H1 (cell line): ENCODE measurements at regions not wholly inside any gene's neighbourhood (a gene's known extent, or its start where the extent isn't known, plus 50 kb on each side); places are given as distances from the start of the nearest gene placed in this dataset.

Source experiments
- CTCF ChIA-PET: fragments of 300-600 bp; sonication (Branson Sonifier 250); formaldehyde crosslinking; loops from one replicate; lab custom pipeline; 2021; ENCODE audit not compliant: partially characterized antibody; lab: Charles Lee
- POLR2A ChIA-PET: fragments of 300-600 bp; sonication (Branson Sonifier 250); formaldehyde crosslinking; loops from one replicate; lab custom pipeline; 2021; ENCODE audit warnings: inconsistent platforms; ENCODE audit not compliant: partially characterized antibody; lab: Charles Lee
- DNase-seq, 2 experiments: peaks; one replicate each; pipeline versions ENCODE4 v3.0.0 to v3.0.0-alpha.2; 2010 to 2022; ENCODE audit warnings: low spot score in 2 of 2, low read depth in 1 of 2, mixed read lengths in 1 of 2
- FAIRE-seq: peaks from 2 replicates; lab custom pipeline; 2011; peaks lifted over from hg19 to GRCh38; lab: Jason Lieb, UNC
- H2AFZ ChIP-seq: 2 replicates; pipeline ENCODE4 v1.8.1; 2012; ENCODE audit warnings: low read length, inconsistent platforms
- H2AK5ac ChIP-seq: 2 replicates; pipeline ENCODE4 v1.6.1; 2013; ENCODE audit warnings: low read depth, low read length
- H2BK120ac ChIP-seq: replicated peaks from 2 replicates; pipeline ENCODE3; 2013; ENCODE audit warnings: low read depth, low read length, inconsistent platforms
- H2BK12ac ChIP-seq: 2 replicates; pipeline ENCODE4 v1.6.1; 2013; ENCODE audit warnings: low read depth, low read length
- H2BK15ac ChIP-seq: 2 replicates; pipeline ENCODE4 v1.6.1; 2013; ENCODE audit warnings: low read length
- H2BK20ac ChIP-seq: 2 replicates; pipeline ENCODE4 v1.6.1; 2013; ENCODE audit warnings: low read length
- H2BK5ac ChIP-seq: 2 replicates; pipeline ENCODE4 v1.6.1; 2013; ENCODE audit warnings: low read depth, low read length
- H3K14ac ChIP-seq: 2 replicates; pipeline ENCODE4 v1.6.1; 2013; ENCODE audit warnings: inconsistent platforms; ENCODE audit not compliant: insufficient read length
- H3K18ac ChIP-seq: 2 replicates; pipeline ENCODE4 v1.6.1; 2013; ENCODE audit warnings: low read length; ENCODE audit errors: extremely low read depth
- H3K23ac ChIP-seq: 2 replicates; pipeline ENCODE4 v1.6.1; 2013; ENCODE audit warnings: inconsistent platforms; ENCODE audit not compliant: insufficient read length
- H3K23me2 ChIP-seq: 2 replicates; pipeline ENCODE4 v1.6.1; 2013; ENCODE audit warnings: low read depth, low read length
- H3K27ac ChIP-seq: 2 replicates; pipeline ENCODE4 v1.6.1; 2011; ENCODE audit warnings: low read depth, low read length, inconsistent platforms
- H3K27me3 ChIP-seq, 4 experiments: replicated peaks in 1 of 4; 1 replicate in 1 of 4; 2 replicates in 3 of 4; pipeline versions ENCODE4 v1.6.1 to v1.8.1; 2011 to 2013; ENCODE audit warnings: low read length in 3 of 4, mild to moderate bottlenecking in 3 of 4, inconsistent platforms in 2 of 4, mixed read lengths in 2 of 4, moderate library complexity in 1 of 4; ENCODE audit not compliant: control insufficient read depth in 3 of 4, insufficient read depth in 3 of 4; ENCODE audit errors: extremely low read depth in 1 of 4
- H3K36me3 ChIP-seq, 4 experiments: 2 replicates each; pipeline versions ENCODE4 v1.6.1 to v1.8.1; 2011 to 2013; ENCODE audit warnings: mild to moderate bottlenecking in 4 of 4, low read length in 3 of 4, moderate library complexity in 2 of 4, control low read depth in 1 of 4, inconsistent platforms in 1 of 4; ENCODE audit not compliant: insufficient read depth in 4 of 4, control insufficient read depth in 2 of 4
- H3K4ac ChIP-seq: replicated peaks from 2 replicates; pipeline ENCODE3; 2013; ENCODE audit warnings: low read length, low read depth, mixed read lengths, inconsistent platforms; ENCODE audit not compliant: insufficient read length
- H3K4me1 ChIP-seq, 4 experiments: replicated peaks in 1 of 4; 1 replicate in 1 of 4; 2 replicates in 3 of 4; pipeline versions ENCODE4 v1.6.1 to v1.8.1; 2011 to 2013; ENCODE audit warnings: low read length in 3 of 4, inconsistent platforms in 2 of 4, mixed read lengths in 1 of 4; ENCODE audit not compliant: insufficient read depth in 4 of 4, control insufficient read depth in 3 of 4
- H3K4me2 ChIP-seq, 2 experiments: 2 replicates each; pipeline versions ENCODE4 v1.6.1 to v1.8.1; 2011 to 2013; ENCODE audit warnings: low read depth in 2 of 2, low read length in 2 of 2, control low read depth in 1 of 2, inconsistent platforms in 1 of 2, mild to moderate bottlenecking in 1 of 2; ENCODE audit not compliant: insufficient read depth in 1 of 2
- H3K4me3 ChIP-seq, 4 experiments: fragments of 200-600, 300-600 bp in 1 of 4; sonication (generic), shearing (Covaris generic), sonication (Bioruptor Twin) in 1 of 4; 2 replicates each; pipeline versions ENCODE4 v1.5.1 to v1.8.1; 2011 to 2016; ENCODE audit warnings: low read length in 4 of 4, low read depth in 3 of 4, control low read depth in 2 of 4, inconsistent platforms in 2 of 4, mild to moderate bottlenecking in 2 of 4, mixed read lengths in 1 of 4, moderate library complexity in 1 of 4; ENCODE audit not compliant: insufficient read depth in 2 of 4; ENCODE audit errors: extremely low read depth in 1 of 4
- H3K56ac ChIP-seq: replicated peaks from 2 replicates; pipeline ENCODE3; 2013; ENCODE audit warnings: low read depth, mild to moderate bottlenecking, mixed read lengths, low read length, inconsistent platforms; ENCODE audit not compliant: insufficient read length
- H3K79me1 ChIP-seq: 2 replicates; pipeline ENCODE4 v1.6.1; 2013; ENCODE audit warnings: low read depth, low read length, control low read depth
- H3K79me2 ChIP-seq, 2 experiments: 2 replicates each; pipeline versions ENCODE4 v1.6.1 to v1.8.1; 2012 to 2013; ENCODE audit warnings: low read length in 2 of 2, mild to moderate bottlenecking in 2 of 2, inconsistent platforms in 1 of 2; ENCODE audit not compliant: insufficient read depth in 2 of 2, control insufficient read depth in 1 of 2
- H3K9ac ChIP-seq, 4 experiments: replicated peaks in 1 of 4; 1 replicate in 1 of 4; 2 replicates in 3 of 4; pipeline versions ENCODE4 v1.6.1 to v1.8.1; 2011 to 2013; ENCODE audit warnings: low read depth in 3 of 4, low read length in 3 of 4, control low read depth in 2 of 4, mild to moderate bottlenecking in 2 of 4, moderate library complexity in 2 of 4, inconsistent platforms in 1 of 4; ENCODE audit errors: extremely low read depth in 1 of 4
- H3K9me3 ChIP-seq, 2 experiments: 2 replicates each; pipeline versions ENCODE4 v1.6.1 to v1.8.1; 2012 to 2013; ENCODE audit warnings: mild to moderate bottlenecking in 2 of 2, moderate library complexity in 2 of 2, control low read depth in 1 of 2, inconsistent platforms in 1 of 2, low read depth in 1 of 2, low read length in 1 of 2, mixed read lengths in 1 of 2; ENCODE audit not compliant: insufficient read depth in 2 of 2
- H4K20me1 ChIP-seq, 2 experiments: replicated peaks in 1 of 2; 2 replicates each; pipeline versions ENCODE3 to v1.8.1; 2011 to 2013; ENCODE audit warnings: inconsistent platforms in 2 of 2, low read length in 2 of 2, mild to moderate bottlenecking in 1 of 2; ENCODE audit not compliant: insufficient read depth in 2 of 2, control insufficient read depth in 1 of 2
- H4K5ac ChIP-seq: 2 replicates; pipeline ENCODE4 v1.6.1; 2013; ENCODE audit warnings: low read length, low read depth, mixed read lengths, inconsistent platforms; ENCODE audit not compliant: insufficient read length
- H4K8ac ChIP-seq: 2 replicates; pipeline ENCODE4 v1.8.0; 2013; ENCODE audit warnings: mild to moderate bottlenecking, moderate library complexity, low read length, inconsistent platforms; ENCODE audit not compliant: insufficient read depth; ENCODE audit errors: extremely low read depth
- H4K91ac ChIP-seq: replicated peaks from 2 replicates; pipeline ENCODE3; 2013; ENCODE audit warnings: low read length, mixed read lengths, inconsistent platforms; ENCODE audit not compliant: insufficient read length
- BACH1 ChIP-seq: IDR thresholded peaks from 2 replicates; pipeline ENCODE4 v1.6.1; 2012; ENCODE audit warnings: low read length, improper control_type of control experiment
- BRCA1 ChIP-seq: IDR thresholded peaks from 2 replicates; pipeline ENCODE4 v1.6.1; 2012; ENCODE audit warnings: low read depth, low read length, improper control_type of control experiment
- CTCF ChIP-seq, 3 experiments: IDR thresholded peaks; 1 replicate in 2 of 3; 2 replicates in 1 of 3; pipeline versions ENCODE4 v1.5.1 to v1.6.1; 2011; ENCODE audit warnings: low read length in 3 of 3, mild to moderate bottlenecking in 3 of 3, inconsistent platforms in 2 of 3, low read depth in 1 of 3, moderate library complexity in 1 of 3; ENCODE audit not compliant: insufficient read depth in 1 of 3; ENCODE audit errors: control extremely low read depth in 1 of 3
- E2F6 ChIP-seq: IDR thresholded peaks from 2 replicates; pipeline ENCODE4 v1.6.1; 2012; ENCODE audit warnings: inconsistent platforms
- GTF2F1 ChIP-seq: IDR thresholded peaks from 2 replicates; pipeline ENCODE4 v1.6.1; 2012; ENCODE audit warnings: low read depth, low read length, improper control_type of control experiment, borderline replicate concordance
- HDAC6 ChIP-seq: IDR thresholded peaks from one replicate; pipeline ENCODE4 v1.7.1; 2012; ENCODE audit warnings: low read depth, mild to moderate bottlenecking, inconsistent platforms, low read length, moderate library complexity
- RAD21 ChIP-seq, 2 experiments: IDR thresholded peaks in 1 of 2; conservative IDR thresholded peaks in 1 of 2; 2 replicates each; pipeline ENCODE4 v1.6.1; 2011; ENCODE audit warnings: low read depth in 2 of 2, low read length in 2 of 2, improper control_type of control experiment in 1 of 2, inconsistent platforms in 1 of 2, mild to moderate bottlenecking in 1 of 2, moderate library complexity in 1 of 2
- RBBP5 ChIP-seq: IDR thresholded peaks from 2 replicates; pipeline ENCODE4 v1.7.1; 2012; ENCODE audit warnings: low read depth, mild to moderate bottlenecking, inconsistent platforms, low read length, moderate library complexity, borderline replicate concordance
- SAP30 ChIP-seq: fragments of 300-600 bp; sonication (generic); IDR thresholded peaks from 2 replicates; pipeline ENCODE4 v1.7.1; 2012; ENCODE audit warnings: low read length, moderate library complexity, mild to moderate bottlenecking, inconsistent platforms; ENCODE audit not compliant: insufficient read depth, insufficient replicate concordance
- YY1 ChIP-seq: IDR thresholded peaks from 2 replicates; pipeline ENCODE4 v1.6.1; 2011; ENCODE audit warnings: low read depth, mild to moderate bottlenecking, low read length
- WGBS, 2 experiments: shearing (Covaris generic) in 1 of 2; methylation state at CpG; one replicate each; pipeline versions ENCODE4 v1.1.6 to v1.1.7; 2013 to 2015; ENCODE audit warnings: low lambda C conversion rate in 2 of 2, mixed read lengths in 2 of 2, inconsistent platforms in 1 of 2, low coverage in 1 of 2, missing lambda C conversion rate in 1 of 2; ENCODE audit not compliant: insufficient replicate concordance in 2 of 2, insufficient coverage in 1 of 2, insufficient read length in 1 of 2; ENCODE audit errors: extremely low coverage in 1 of 2, missing lambda C conversion rate in 1 of 2; 5-methylcytosine and 5-hydroxymethylcytosine counted together

GRCh38 chr20:48012401-48012974 is 227.2 kb upstream of the SULF2 start:
- Histone ChIP-seq H4K20me1 (peaks cover 0 to 4% of the 10 kb centered on the region in 2 experiments), H2BK120ac (no peak overlapping the region), H3K14ac (no peak overlapping the region), H2BK20ac (no peak overlapping the region), H2BK15ac (no peak overlapping the region), H3K23me2 (peaks cover 8% of the 10 kb centered on the region; the same call in 1 of the 2 replicates), H3K4ac (no peak overlapping the region), H3K27me3 (no peaks in the 10 kb centered on the region), H2AFZ (no peak overlapping the region), H3K9me3 (peaks cover 14% of the 10 kb centered on the region in 2 experiments; a peak in 2 of 4 replicates), H3K36me3 (no peaks in the 10 kb centered on the region), H4K91ac (no peak overlapping the region), H2AK5ac (no peak overlapping the region), H2BK12ac (no peak overlapping the region), H3K56ac (no peak overlapping the region), H3K18ac (no peak overlapping the region), H3K27ac (no peak overlapping the region), H2BK5ac (no peak overlapping the region), H3K4me3 (no peak overlapping the region), H4K8ac (no peak overlapping the region), H3K79me2 (no peaks in the 10 kb centered on the region), H3K4me2 (no peak overlapping the region), H3K23ac (no peak overlapping the region), H3K79me1 (no peaks in the 10 kb centered on the region), H4K5ac (no peak overlapping the region), H3K9ac (no peak overlapping the region), H3K4me1 (no peaks in the 10 kb centered on the region)
- ChIA-PET CTCF (no interaction called here), POLR2A (no interaction called here)
- WGBS, 2 experiments = 74% methylated on average over 2 of the region's 2 CpGs; no CpG with 5 or more reads in 1 of the 2 experiments
- FAIRE-seq (no peak), DNase-seq (no peak)
- TF ChIP-seq HDAC6 = no peak
- no peak for TF ChIP-seq E2F6
- TF ChIP-seq BRCA1 = no peak
- no peak for TF ChIP-seq GTF2F1
- peak in 1 of 2 experiments; percentile 30; a peak in 1 of 4 replicates for TF ChIP-seq RAD21 (IDR thresholded peaks at IDR 0.05 in 1 of 2, conservative IDR thresholded peaks at IDR 0.05 in 1 of 2; ENCODE audit: low read depth in 2 of 2, low read length in 2 of 2)
- no peak for TF ChIP-seq SAP30
- peak; percentile 89 for TF ChIP-seq YY1
- TF ChIP-seq BACH1 = no peak
- peak in 1 of 3 experiments; percentile 29; a peak in 2 of 4 replicates for TF ChIP-seq CTCF (IDR thresholded peaks at IDR 0.05; ENCODE audit: control extremely low read depth in 1 of 3, insufficient read depth in 1 of 3, low read depth in 1 of 3, low read length in 3 of 3)
- no peak for TF ChIP-seq RBBP5
